CD4-positive, CD25-positive, alpha-beta regulatory T cell (primary cell): ENCODE measurements at regions not wholly inside any gene's neighbourhood (a gene's known extent, or its start where the extent isn't known, plus 50 kb on each side); places are given as distances from the start of the nearest gene placed in this dataset.
A peak's percentile ranks its signal among the peaks of the same experiment; 100 is the strongest.

ENCODE experiments used
- ATAC-seq, 2 donors: fragments of 150-1000 bp; cut with Tn5 transposase; one replicate each; pipeline ENCODE4 v1.10.0; 2021; ENCODE audit warnings: low read depth in 2 of 2, moderate number of reproducible peaks in 2 of 2, moderate library complexity in 1 of 2
- DNase-seq, 3 donors: peaks; one replicate each; pipeline versions ENCODE4 v3.0.0 to v3.0.0-alpha.2; 2012 to 2022; ENCODE audit warnings: mixed read lengths in 1 of 3
- H3K27ac ChIP-seq: one replicate; pipeline ENCODE4 v1.7.0; 2013; ENCODE audit warnings: mild to moderate bottlenecking, low read length; ENCODE audit not compliant: insufficient read depth, poor library complexity, severe bottlenecking
- H3K27me3 ChIP-seq: one replicate; pipeline ENCODE4 v1.7.0; 2013; ENCODE audit warnings: low read length; ENCODE audit not compliant: control insufficient read depth, insufficient read depth
- H3K36me3 ChIP-seq: one replicate; pipeline ENCODE4 v1.7.0; 2013; ENCODE audit warnings: mild to moderate bottlenecking, low read length, moderate library complexity; ENCODE audit not compliant: control insufficient read depth, insufficient read depth
- H3K4me1 ChIP-seq: 2 replicates; pipeline ENCODE4 v1.7.0; 2013; ENCODE audit warnings: mild to moderate bottlenecking, low read length; ENCODE audit not compliant: insufficient read depth, control insufficient read depth, poor library complexity, severe bottlenecking
- H3K4me3 ChIP-seq: one replicate; pipeline ENCODE4 v1.7.0; 2013; ENCODE audit warnings: low read depth, mild to moderate bottlenecking, low read length, moderate library complexity
- H3K9me3 ChIP-seq, 2 experiments: 1 replicate in 1 of 2; 2 replicates in 1 of 2; pipeline ENCODE4 v1.7.0; 2013; ENCODE audit warnings: low read length in 2 of 2, mild to moderate bottlenecking in 1 of 2, moderate library complexity in 1 of 2; ENCODE audit not compliant: control insufficient read depth in 2 of 2
- H3K27ac Mint-ChIP-seq, 3 donors: one replicate each; pipeline ENCODE4 v1.8.0; 2020 to 2022; ENCODE audit warnings: mild to moderate bottlenecking in 3 of 3, mixed read lengths in 3 of 3, moderate library complexity in 2 of 3
- H3K27me3 Mint-ChIP-seq: one replicate; pipeline ENCODE4 v1.8.0; 2022; ENCODE audit warnings: mild to moderate bottlenecking, mixed read lengths
- H3K36me3 Mint-ChIP-seq: one replicate; pipeline ENCODE4 v1.8.0; 2020; ENCODE audit warnings: mixed read lengths
- H3K4me1 Mint-ChIP-seq, 4 donors: one replicate each; pipeline ENCODE4 v1.8.0; 2020 to 2022; ENCODE audit warnings: mixed read lengths in 4 of 4, mild to moderate bottlenecking in 1 of 4
- H3K4me3 Mint-ChIP-seq, 4 donors: one replicate each; pipeline ENCODE4 v1.8.0; 2020 to 2022; ENCODE audit warnings: mild to moderate bottlenecking in 4 of 4, mixed read lengths in 4 of 4, moderate library complexity in 3 of 4
- H3K9me3 Mint-ChIP-seq, 7 donors: one replicate each; pipeline ENCODE4 v1.8.0; 2020 to 2022; ENCODE audit warnings: mixed read lengths in 7 of 7, mild to moderate bottlenecking in 3 of 7, moderate library complexity in 2 of 7

DNA sequence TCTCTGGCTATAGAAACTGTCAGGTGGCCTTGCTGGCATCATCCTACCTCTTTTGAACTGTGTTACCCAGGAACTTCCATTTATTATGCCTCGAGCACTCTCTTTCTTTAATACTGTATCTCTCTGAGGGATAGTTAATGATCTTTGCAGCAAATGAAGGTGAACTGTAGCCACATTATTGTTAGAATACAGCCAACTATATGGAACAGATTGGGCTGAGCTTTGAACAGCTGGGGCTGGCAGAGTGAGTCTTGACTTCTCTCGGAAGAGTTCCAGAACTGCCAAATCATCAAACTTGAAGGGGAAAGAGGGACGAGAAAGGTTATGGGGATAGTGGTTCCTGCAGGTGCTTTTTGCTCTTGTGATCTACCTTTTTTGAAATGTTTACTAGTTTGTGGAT is 237.7 kb downstream of the PRL start:
- Mint-ChIP-seq H3K9me3 (peaks cover 0 to 8% (median 0%) of the 10 kb centered on the region in 7 donors), H3K4me1 (peaks cover 0 to 12% (median 3%) of the 10 kb centered on the region in 4 donors), H3K4me3 (no peak overlapping the region), H3K27ac (no peak overlapping the region), H3K36me3 (no peaks in the 10 kb centered on the region), H3K27me3 (no peaks in the 10 kb centered on the region)
- no peaks in the 10 kb centered on the region for H3K4me1 ChIP-seq
- DNase-seq (no peak), ATAC-seq (no peak)
- no peaks in the 10 kb centered on the region for H3K27me3 ChIP-seq
- no peaks in the 10 kb centered on the region for H3K9me3 ChIP-seq
- no peak overlapping the region for H3K4me3 ChIP-seq
- H3K27ac ChIP-seq: no peak overlapping the region
- no peaks in the 10 kb centered on the region for H3K36me3 ChIP-seq

- H3K4me1 Mint-ChIP-seq: peaks cover 0 to 12% (median 3%) of the 10 kb centered on the region in 4 donors
These were observed 236.9 kb downstream of the PRL start for GRCh38 chr6:22059946-22060345.

GRCh38 chr6:22062807-22063408 is 233.9 kb downstream of the PRL start:
- no peaks in the 10 kb centered on the region for H3K27me3 ChIP-seq
- no peaks in the 10 kb centered on the region for H3K36me3 ChIP-seq
- peak in 2 of 3 donors; percentile 14 to 57 for DNase-seq
- peak overlapping the region in 2 of 3 donors; percentile 37 to 54 for H3K27ac Mint-ChIP-seq
- peaks cover 0 to 12% (median 3%) of the 10 kb centered on the region in 4 donors for H3K4me1 Mint-ChIP-seq
- no peaks in the 10 kb centered on the region for H3K4me1 ChIP-seq
- no peaks in the 10 kb centered on the region for H3K9me3 ChIP-seq
- H3K4me3 Mint-ChIP-seq: peak overlapping the region in 2 of 4 donors; percentile 62 to 74
- ATAC-seq: peak; percentile 41 to 68
- peak overlapping the region; percentile 15 for H3K4me3 ChIP-seq
- H3K27me3 Mint-ChIP-seq: no peaks in the 10 kb centered on the region
- peaks cover 0 to 8% (median 1%) of the 10 kb centered on the region in 7 donors for H3K9me3 Mint-ChIP-seq
- no peak overlapping the region for H3K27ac ChIP-seq
- H3K36me3 Mint-ChIP-seq: no peaks in the 10 kb centered on the region

More at GRCh38 chr6:22059946-22060345, 236.9 kb downstream of the PRL start:
- no peak overlapping the region for H3K4me3 Mint-ChIP-seq
- Histone ChIP-seq H3K4me1 (no peaks in the 10 kb centered on the region), H3K4me3 (no peak overlapping the region), H3K9me3 (no peaks in the 10 kb centered on the region), H3K27me3 (no peaks in the 10 kb centered on the region), H3K36me3 (no peaks in the 10 kb centered on the region), H3K27ac (no peak overlapping the region)
- no peak for DNase-seq
- H3K9me3 Mint-ChIP-seq: peaks cover 0 to 8% (median 0%) of the 10 kb centered on the region in 7 donors
- no peaks in the 10 kb centered on the region for H3K36me3 Mint-ChIP-seq
- no peak for ATAC-seq
- H3K27ac Mint-ChIP-seq: no peak overlapping the region
- no peaks in the 10 kb centered on the region for H3K27me3 Mint-ChIP-seq

DNA sequence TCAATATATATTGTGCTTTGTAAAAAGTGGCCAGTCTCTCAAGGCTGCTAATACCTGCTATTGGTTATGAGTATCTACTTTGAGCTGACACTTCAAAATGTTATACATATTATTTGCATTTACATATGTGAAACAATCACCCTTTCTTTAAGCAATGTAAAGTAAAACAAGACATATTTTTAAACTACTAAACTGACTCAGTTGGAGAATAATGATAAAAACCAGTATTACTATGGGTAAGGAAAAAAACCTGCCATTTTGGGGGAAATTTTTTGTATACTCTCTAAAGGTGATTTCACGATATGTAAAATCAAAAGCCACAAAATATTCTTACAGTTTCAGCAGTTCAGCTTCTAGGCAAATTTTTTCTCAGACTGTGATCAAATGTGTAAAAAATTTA is 232.3 kb downstream of the PRL start:
- H3K36me3 Mint-ChIP-seq: no peaks in the 10 kb centered on the region
- no peak overlapping the region for H3K4me3 Mint-ChIP-seq
- H3K9me3 Mint-ChIP-seq: peaks cover 0 to 4% (median 1%) of the 10 kb centered on the region in 7 donors
- DNase-seq (no peak), ATAC-seq (no peak)
- no peaks in the 10 kb centered on the region for H3K4me1 ChIP-seq
- H3K27me3 Mint-ChIP-seq: no peaks in the 10 kb centered on the region
- H3K4me3 ChIP-seq: no peak overlapping the region
- H3K27me3 ChIP-seq: no peaks in the 10 kb centered on the region
- no peaks in the 10 kb centered on the region for H3K9me3 ChIP-seq
- H3K36me3 ChIP-seq: no peaks in the 10 kb centered on the region
- H3K27ac Mint-ChIP-seq: no peak overlapping the region
- no peak overlapping the region for H3K27ac ChIP-seq
- H3K4me1 Mint-ChIP-seq: peaks cover 0 to 12% (median 3%) of the 10 kb centered on the region in 4 donors

GRCh38 chr6:22067122-22067521 is 229.7 kb downstream of the PRL start:
- ATAC-seq (no peak), DNase-seq (no peak)
- H3K36me3 Mint-ChIP-seq: no peaks in the 10 kb centered on the region
- Histone ChIP-seq H3K4me3 (no peak overlapping the region), H3K27me3 (no peaks in the 10 kb centered on the region), H3K4me1 (no peaks in the 10 kb centered on the region), H3K9me3 (no peaks in the 10 kb centered on the region), H3K36me3 (no peaks in the 10 kb centered on the region), H3K27ac (no peak overlapping the region)
- H3K4me1 Mint-ChIP-seq: peaks cover 0 to 12% (median 3%) of the 10 kb centered on the region in 4 donors
- H3K27ac Mint-ChIP-seq: no peak overlapping the region
- peaks cover 0 to 3% (median 1%) of the 10 kb centered on the region in 7 donors for H3K9me3 Mint-ChIP-seq
- H3K4me3 Mint-ChIP-seq: no peak overlapping the region
- H3K27me3 Mint-ChIP-seq: peaks cover 4% of the 10 kb centered on the region

- peaks cover 0 to 3% (median 1%) of the 10 kb centered on the region in 7 donors for H3K9me3 Mint-ChIP-seq
- no peaks in the 10 kb centered on the region for H3K36me3 Mint-ChIP-seq
- H3K4me3 Mint-ChIP-seq: no peak overlapping the region
- Histone ChIP-seq H3K27me3 (no peaks in the 10 kb centered on the region), H3K4me3 (no peak overlapping the region), H3K27ac (no peak overlapping the region), H3K36me3 (no peaks in the 10 kb centered on the region), H3K4me1 (no peaks in the 10 kb centered on the region), H3K9me3 (no peaks in the 10 kb centered on the region)
- H3K4me1 Mint-ChIP-seq: peaks cover 0 to 8% (median 1%) of the 10 kb centered on the region in 4 donors
- H3K27me3 Mint-ChIP-seq: peaks cover 4% of the 10 kb centered on the region
- no peak for ATAC-seq
- DNase-seq: no peak
- H3K27ac Mint-ChIP-seq: no peak overlapping the region
These were observed 229.2 kb downstream of the PRL start for GRCh38 chr6:22067671-22068070.

DNA sequence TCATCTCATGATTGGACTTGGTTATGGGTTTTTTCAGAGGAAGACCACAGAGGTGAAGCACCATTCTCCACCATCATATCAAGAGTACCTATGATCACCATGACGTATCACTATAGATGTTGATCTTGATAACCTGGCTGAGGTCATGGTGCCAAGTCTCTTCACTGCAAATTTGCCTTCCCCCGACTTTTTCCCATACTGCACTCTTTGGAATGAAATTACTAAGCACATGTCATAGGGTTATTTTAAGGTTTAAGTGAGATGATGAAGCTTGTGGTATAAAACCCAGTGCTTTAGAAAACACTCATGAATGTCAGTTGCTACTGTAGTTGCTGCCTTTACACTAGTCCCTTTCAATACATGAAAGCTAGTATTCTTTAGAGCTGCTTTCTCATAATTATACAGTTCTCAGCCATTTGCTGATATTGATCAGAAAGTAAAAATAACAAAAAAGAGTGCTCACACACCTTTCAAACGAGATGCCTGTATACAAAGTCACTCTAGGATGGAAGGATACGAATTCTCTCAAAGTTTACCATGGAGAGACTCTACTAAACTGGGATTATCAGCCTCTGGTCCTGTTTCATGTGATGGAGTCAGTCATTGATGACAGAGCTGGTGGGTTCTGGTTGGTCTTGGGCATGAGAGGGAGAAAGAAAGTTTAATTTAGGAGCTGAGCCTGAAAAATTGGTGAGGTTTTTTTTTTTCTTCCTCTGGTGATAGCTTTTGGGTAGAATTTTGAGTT is 228.1 kb downstream of the PRL start:
- Histone ChIP-seq H3K36me3 (no peaks in the 10 kb centered on the region), H3K4me3 (no peak overlapping the region), H3K27ac (no peak overlapping the region), H3K9me3 (no peaks in the 10 kb centered on the region), H3K27me3 (no peaks in the 10 kb centered on the region), H3K4me1 (no peaks in the 10 kb centered on the region)
- Mint-ChIP-seq H3K9me3 (peaks cover 0 to 3% (median 1%) of the 10 kb centered on the region in 7 donors), H3K4me1 (peaks cover 0 to 2% (median 0%) of the 10 kb centered on the region in 4 donors), H3K27ac (no peak overlapping the region), H3K4me3 (no peak overlapping the region), H3K36me3 (no peaks in the 10 kb centered on the region), H3K27me3 (peaks cover 4% of the 10 kb centered on the region)
- ATAC-seq: no peak
- peak in 1 of 3 donors; percentile 4 for DNase-seq
